HG02870 (cell line): ENCODE measurements at regions not wholly inside any gene's neighbourhood (a gene's known extent, or its start where the extent isn't known, plus 50 kb on each side); places are given as distances from the start of the nearest gene placed in this dataset.
"Not testable (repeated sequence)": the region's sequence is repeated elsewhere in the genome, so short reads cannot be mapped to it uniquely, and the experiment has no call there.

Experiments
- ATAC-seq: cut with Tn5 transposase; IDR thresholded peaks from one replicate; pipeline ENCODE4 v1.9.1; 2021; ENCODE audit warnings: mild to moderate bottlenecking, moderate library complexity; ENCODE audit not compliant: unreplicated experiment

DNA sequence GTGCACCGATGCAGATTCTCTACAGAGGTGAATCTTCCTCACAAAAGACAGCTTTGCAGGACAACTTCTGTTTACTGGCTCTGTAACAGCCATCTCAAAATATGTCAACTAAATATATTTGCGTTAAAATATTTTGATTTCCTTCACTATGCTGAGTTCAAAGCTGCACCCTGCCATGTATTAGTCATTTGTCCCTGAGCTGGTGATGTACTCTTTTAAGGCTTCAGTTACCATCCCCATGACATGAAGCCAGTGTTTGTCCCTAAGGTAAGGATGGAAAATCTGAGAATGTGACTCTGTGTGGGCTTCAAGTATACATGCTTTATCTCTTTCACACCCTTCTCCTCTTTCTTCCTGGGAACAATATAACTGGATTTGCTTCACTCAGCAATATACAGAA lies 70.2 kb upstream of the BTG3 start:
- ATAC-seq = no peak

DNA sequence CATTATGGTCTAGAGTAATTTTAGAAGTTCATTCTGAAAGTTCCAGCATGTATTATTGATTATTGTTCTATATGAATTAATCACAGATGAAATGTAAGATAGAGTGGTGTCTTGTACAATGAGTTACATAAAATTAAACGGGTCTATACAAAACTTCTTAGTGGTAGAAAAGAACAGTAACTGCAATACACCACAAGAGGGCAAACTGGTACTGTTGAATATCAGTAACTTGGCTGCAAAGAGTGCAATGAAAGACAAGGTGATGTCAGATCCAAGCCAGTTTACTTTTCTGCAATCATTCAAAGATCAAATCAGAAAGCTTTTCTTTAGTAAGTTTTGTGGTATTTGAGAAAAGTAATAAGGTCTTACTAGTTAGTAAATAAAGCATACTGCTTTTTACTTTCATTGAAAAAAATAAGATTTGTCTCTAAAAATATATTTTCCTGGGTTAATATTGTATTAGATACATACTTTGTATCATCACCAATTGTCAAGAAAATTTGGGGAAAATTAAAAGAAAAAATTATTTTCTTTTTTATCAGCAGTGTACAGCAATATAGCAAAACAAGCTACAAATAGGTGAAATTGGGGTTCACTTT lies 66.4 kb upstream of the BTG3 start:
- ATAC-seq = peak; percentile 93

- not testable (repeated sequence) for ATAC-seq
Measured at GRCh38 chr21:17676930-17677329, 64.2 kb upstream of the BTG3 start.

GRCh38 chr21:17674106-17674505 lies 61.4 kb upstream of the BTG3 start:
- ATAC-seq = no peak

DNA sequence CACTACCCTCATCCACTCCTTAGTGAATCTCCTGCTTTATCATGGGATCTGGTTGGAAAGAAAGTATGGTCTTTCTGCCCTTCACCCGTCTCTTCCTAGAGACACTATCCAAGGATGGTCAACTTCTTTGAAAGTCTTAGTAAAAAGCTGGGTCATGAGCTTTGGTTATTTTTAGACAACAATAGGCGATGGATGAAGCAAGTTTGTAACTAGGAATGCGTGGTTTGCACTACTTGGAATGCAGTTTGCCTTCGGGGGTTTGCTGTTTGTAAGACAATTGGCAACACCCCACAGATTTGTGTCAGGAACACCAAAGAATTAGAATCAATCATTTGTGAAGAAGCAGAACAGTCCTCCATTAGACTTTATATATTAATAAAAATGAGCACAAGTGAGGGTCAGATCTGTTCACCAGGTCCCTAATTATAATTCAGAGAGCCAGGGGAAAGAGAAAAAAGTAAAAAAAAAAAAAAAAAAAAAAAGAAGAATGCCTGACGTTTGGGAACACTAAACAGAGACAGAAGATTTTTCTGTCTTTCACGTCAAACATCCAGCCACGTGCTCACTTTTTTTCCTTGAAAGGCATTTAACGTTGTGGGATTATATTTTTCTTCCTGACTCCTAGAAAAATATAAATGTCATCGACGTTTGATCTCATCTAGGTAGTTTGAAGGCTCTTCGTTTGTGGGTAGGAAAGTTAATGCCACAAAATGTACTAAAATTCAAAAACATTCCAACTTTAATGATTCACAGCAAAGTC lies 60.7 kb upstream of the BTG3 start:
- ATAC-seq = no peak

GRCh38 chr21:17671733-17672132 lies 59.0 kb upstream of the BTG3 start:
- no peak for ATAC-seq

DNA sequence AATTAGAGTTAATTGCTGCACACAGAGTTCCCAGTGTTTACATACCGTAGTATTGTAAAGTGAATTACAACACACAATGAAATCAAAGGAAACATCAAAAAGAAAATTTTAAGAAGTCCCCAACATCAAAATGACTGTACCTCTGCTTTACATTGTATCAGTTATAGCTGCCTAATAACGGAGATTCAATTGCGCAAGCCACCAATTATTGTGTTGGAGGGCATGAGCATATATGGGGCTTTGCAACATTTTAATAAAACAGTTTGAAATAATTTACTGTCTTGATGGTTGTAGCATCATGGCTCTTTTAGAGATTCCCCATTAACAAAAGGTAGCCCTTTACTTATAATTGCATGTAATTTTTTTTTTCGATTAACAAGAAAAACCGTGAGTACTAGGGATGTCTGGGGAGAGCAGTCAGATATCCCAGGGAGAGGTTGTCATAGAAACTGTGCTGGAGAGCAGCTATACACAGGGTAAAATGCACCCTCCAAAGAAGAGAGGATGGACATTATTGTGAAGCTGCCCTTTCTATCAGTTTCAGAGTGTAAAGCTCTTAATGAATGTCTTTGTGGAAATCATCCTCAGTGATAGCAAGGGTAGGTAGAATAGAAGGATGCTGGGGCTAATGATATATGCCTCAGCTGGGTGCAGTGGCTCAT lies 55.9 kb upstream of the BTG3 start:
- no peak for ATAC-seq

GRCh38 chr21:17667256-17667655 lies 54.6 kb upstream of the BTG3 start:
- ATAC-seq = no peak
